Gastrocnemius medialis (tissue), 4 donors: ENCODE measurements at regions not wholly inside any gene's neighbourhood (a gene's known extent, or its start where the extent isn't known, plus 50 kb on each side); places are given as distances from the start of the nearest gene placed in this dataset.
"Not testable (repeated sequence)": the region's sequence is repeated elsewhere in the genome, so short reads cannot be mapped to it uniquely, and the experiment has no call there.

Source experiments
- ATAC-seq, 2 donors: fragments of 150-250 bp; one replicate each; pipeline ENCODE4 v1.9.1; 2016
- DNase-seq, 2 donors: peaks; one replicate each; pipeline ENCODE4 v3.0.0-alpha.2; 2019
- H3K27ac ChIP-seq, 4 donors: fragments of 200-600 bp; sonication (generic); 1 replicate in 1 of 4; 2 replicates in 3 of 4; pipeline ENCODE4 v1.5.1; 2016 to 2018; ENCODE audit warnings: mild to moderate bottlenecking in 2 of 4, moderate library complexity in 1 of 4
- H3K27me3 ChIP-seq, 3 donors: fragments of 200-600 bp; sonication (generic) in 2 of 3; 1 replicate in 1 of 3; 2 replicates in 2 of 3; pipeline versions ENCODE4 v1.5.1 to v1.6.0; 2016 to 2019; ENCODE audit warnings: mild to moderate bottlenecking in 1 of 3, moderate library complexity in 1 of 3
- H3K36me3 ChIP-seq, 2 donors: fragments of 200-600 bp; sonication (generic) in 1 of 2; one replicate each; pipeline ENCODE4 v1.5.1; 2017 to 2018
- H3K4me1 ChIP-seq, 2 donors: fragments of 200-600 bp; sonication (generic) in 1 of 2; one replicate each; pipeline ENCODE4 v1.5.1; 2016 to 2017; ENCODE audit warnings: mild to moderate bottlenecking in 2 of 2
- H3K4me3 ChIP-seq, 4 donors: fragments of 200-600 bp; sonication (generic) in 3 of 4; 1 replicate in 1 of 4; 2 replicates in 3 of 4; pipeline ENCODE4 v1.5.1; 2016 to 2019; ENCODE audit warnings: mild to moderate bottlenecking in 2 of 4
- H3K9me3 ChIP-seq, 3 donors: fragments of 200-600 bp; sonication (generic) in 2 of 3; 1 replicate in 1 of 3; 2 replicates in 2 of 3; pipeline ENCODE4 v1.5.1; 2016 to 2019
- CTCF ChIP-seq, 5 experiments: fragments of 450-650 bp in 3 of 5; fragments of 200-600 bp in 2 of 5; sonication (generic) in 2 of 5; IDR thresholded peaks in 4 of 5; conservative IDR thresholded peaks in 1 of 5; 1 replicate in 4 of 5; 2 replicates in 1 of 5; pipeline ENCODE4 v1.5.1; 2016 to 2019; ENCODE audit warnings: antibody characterized with exemption in 5 of 5, mild to moderate bottlenecking in 3 of 5, moderate library complexity in 3 of 5
- POLR2A ChIP-seq, 2 donors: fragments of 450-650 bp; IDR thresholded peaks; one replicate each; pipeline ENCODE4 v1.6.1; 2017; ENCODE audit warnings: antibody characterized with exemption in 2 of 2, mild to moderate bottlenecking in 2 of 2, moderate library complexity in 2 of 2
- in situ Hi-C, 4 donors: fragments of 200-750 bp; cut with MboI; loops; one replicate each; pipeline versions ENCODE4 v1.15.0 to v1.8.0; 2017; ENCODE audit warnings: low sequenced_read_pairs in 4 of 4
- intact Hi-C: fragments of 100-400 bp; cut with DNase I; formaldehyde crosslinking; loops from one replicate; pipeline ENCODE4 v1.15.1; 2023; ENCODE audit warnings: low total_unique reads

GRCh38 chr7:39832519-39833085 is 117.5 kb upstream of the CDK13 start:
- H3K4me3 ChIP-seq = peak overlapping the region in 3 of 4 donors; percentile 50 to 58 (median 53)
- DNase-seq (no peak), ATAC-seq (no peak)
- peaks cover 0 to 7% (median 0%) of the 10 kb centered on the region in 3 donors for H3K27me3 ChIP-seq
- no peak overlapping the region for H3K27ac ChIP-seq
- no peaks in the 10 kb centered on the region for H3K36me3 ChIP-seq
- TF ChIP-seq POLR2A (IDR thresholded peaks at IDR 0.05) = no peak
- intact Hi-C loops (no loop called here), in situ Hi-C loops (no loop called here)
- H3K4me1 ChIP-seq = no peaks in the 10 kb centered on the region
- no peaks in the 10 kb centered on the region for H3K9me3 ChIP-seq

- H3K27ac ChIP-seq, in situ Hi-C loops: not testable (repeated sequence)
Observed at GRCh38 chr7:39833180-39833799, 116.8 kb upstream of the CDK13 start.

GRCh38 chr7:39833865-39834634 is 116.0 kb upstream of the CDK13 start:
- ATAC-seq, in situ Hi-C loops, H3K36me3 ChIP-seq, H3K4me1 ChIP-seq, DNase-seq, H3K27ac ChIP-seq, H3K27me3 ChIP-seq, H3K9me3 ChIP-seq, intact Hi-C loops: not testable (repeated sequence)
- H3K4me3 ChIP-seq = peak overlapping the region; percentile 50 to 58 (median 54)

More at GRCh38 chr7:39833180-39833799, 116.8 kb upstream of the CDK13 start:
- H3K27me3 ChIP-seq, DNase-seq, H3K9me3 ChIP-seq, intact Hi-C loops, H3K4me1 ChIP-seq, H3K36me3 ChIP-seq: not testable (repeated sequence)
- peak overlapping the region; percentile 50 to 58 (median 54) for H3K4me3 ChIP-seq
- ATAC-seq = peak; percentile 47 to 76

- Histone ChIP-seq H3K27ac (no peak overlapping the region), H3K27me3 (no peaks in the 10 kb centered on the region), H3K36me3 (no peaks in the 10 kb centered on the region), H3K4me1 (no peaks in the 10 kb centered on the region), H3K4me3 (no peak overlapping the region), H3K9me3 (no peaks in the 10 kb centered on the region)
- TF ChIP-seq CTCF (IDR thresholded peaks at IDR 0.05 in 4 of 5, conservative IDR thresholded peaks at IDR 0.05 in 1 of 5) = no peak
- no peak for TF ChIP-seq POLR2A (IDR thresholded peaks at IDR 0.05)
- ATAC-seq (no peak), DNase-seq (no peak)
- in situ Hi-C loops (no loop called here), intact Hi-C loops (no loop called here)
Observed at GRCh38 chr7:39838326-39838725, 111.7 kb upstream of the CDK13 start.

GRCh38 chr7:39845006-39845405 is 105.0 kb upstream of the CDK13 start:
- Histone ChIP-seq H3K36me3 (no peaks in the 10 kb centered on the region), H3K9me3 (no peaks in the 10 kb centered on the region), H3K4me1 (no peaks in the 10 kb centered on the region), H3K27me3 (no peaks in the 10 kb centered on the region), H3K27ac (no peak overlapping the region), H3K4me3 (no peak overlapping the region)
- in situ Hi-C loops = no loop called here
- DNase-seq = no peak
- intact Hi-C loops = no loop called here
- no peak for TF ChIP-seq CTCF (IDR thresholded peaks at IDR 0.05 in 4 of 5, conservative IDR thresholded peaks at IDR 0.05 in 1 of 5)
- TF ChIP-seq POLR2A (IDR thresholded peaks at IDR 0.05) = no peak
- no peak for ATAC-seq

GRCh38 chr7:39847227-39847626 is 102.8 kb upstream of the CDK13 start:
- no peaks in the 10 kb centered on the region for H3K4me1 ChIP-seq
- no peak overlapping the region for H3K27ac ChIP-seq
- H3K36me3 ChIP-seq = no peaks in the 10 kb centered on the region
- ATAC-seq (no peak), DNase-seq (no peak)
- no peak overlapping the region for H3K4me3 ChIP-seq
- in situ Hi-C loops (no loop called here), intact Hi-C loops (no loop called here)
- H3K9me3 ChIP-seq = no peaks in the 10 kb centered on the region
- peaks cover 0 to 5% (median 0%) of the 10 kb centered on the region in 3 donors for H3K27me3 ChIP-seq
- TF ChIP-seq POLR2A (IDR thresholded peaks at IDR 0.05) (no peak), CTCF (IDR thresholded peaks at IDR 0.05 in 4 of 5, conservative IDR thresholded peaks at IDR 0.05 in 1 of 5) (no peak)
